KOPT-K1 (cell line): ENCODE measurements at regions not wholly inside any gene's neighbourhood (a gene's known extent, or its start where the extent isn't known, plus 50 kb on each side); places are given as distances from the start of the nearest gene placed in this dataset.
"Not testable (repeated sequence)": the region's sequence is repeated elsewhere in the genome, so short reads cannot be mapped to it uniquely, and the experiment has no call there.

ENCODE experiments used
- H3K27ac ChIP-seq: fragments of 200-600 bp; sonication (generic); 2 replicates; pipeline ENCODE4 v1.5.1; 2016; ENCODE audit warnings: antibody characterized with exemption, mild to moderate bottlenecking, low read depth, low read length; ENCODE audit not compliant: poor library complexity, severe bottlenecking
- H3K36me3 ChIP-seq: fragments of 200-600 bp; sonication (generic); 2 replicates; pipeline ENCODE4 v1.5.1; 2017; ENCODE audit warnings: antibody characterized with exemption, mild to moderate bottlenecking, low read length, moderate library complexity; ENCODE audit not compliant: insufficient read depth
- H3K9me3 ChIP-seq: fragments of 200-600 bp; sonication (generic); 2 replicates; pipeline ENCODE4 v1.5.1; 2017; ENCODE audit warnings: antibody characterized with exemption, low read length, mild to moderate bottlenecking; ENCODE audit not compliant: insufficient read depth, poor library complexity, severe bottlenecking

- Histone ChIP-seq H3K27ac (peak overlapping the region; percentile 80), H3K9me3 (no peaks in the 10 kb centered on the region), H3K36me3 (no peaks in the 10 kb centered on the region)
Observed at GRCh38 chr2:136328207-136328795, 210.4 kb upstream of the CXCR4 start.

GRCh38 chr2:136327162-136327852, 209.4 kb upstream of the CXCR4 start:
- Histone ChIP-seq H3K27ac (peak overlapping the region; percentile 80), H3K36me3 (no peaks in the 10 kb centered on the region), H3K9me3 (no peaks in the 10 kb centered on the region)

DNA sequence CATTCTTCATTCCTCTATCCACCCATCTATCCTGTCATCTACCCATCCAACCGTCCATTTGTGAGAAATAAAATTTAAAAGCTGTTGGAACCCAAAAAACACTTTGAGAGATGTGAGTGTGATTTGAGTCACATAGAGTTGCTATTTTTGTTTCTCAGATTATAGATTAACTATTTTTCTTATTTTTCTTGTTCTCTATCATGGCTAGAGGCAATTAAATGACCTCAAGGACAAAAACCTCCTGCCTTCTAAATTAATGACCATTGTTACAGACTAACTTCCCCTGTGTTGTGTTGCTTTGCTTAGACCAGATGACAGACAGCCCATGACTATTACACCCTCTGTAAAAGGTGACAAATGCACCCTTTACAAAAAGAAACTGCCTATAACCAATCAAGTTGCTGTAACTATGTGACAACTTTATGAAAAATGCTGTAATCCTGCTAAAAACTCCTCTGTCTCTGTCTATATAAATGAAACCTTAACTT, 207.9 kb upstream of the CXCR4 start:
- H3K27ac ChIP-seq = peak overlapping the region; percentile 2
- no peaks in the 10 kb centered on the region for H3K36me3 ChIP-seq

GRCh38 chr2:136324966-136325365, 207.0 kb upstream of the CXCR4 start:
- H3K27ac ChIP-seq = peak overlapping the region; percentile 68
- no peaks in the 10 kb centered on the region for H3K9me3 ChIP-seq
- H3K36me3 ChIP-seq = no peaks in the 10 kb centered on the region

More for the DNA sequence above, 207.9 kb upstream of the CXCR4 start:
- no peaks in the 10 kb centered on the region for H3K9me3 ChIP-seq

DNA sequence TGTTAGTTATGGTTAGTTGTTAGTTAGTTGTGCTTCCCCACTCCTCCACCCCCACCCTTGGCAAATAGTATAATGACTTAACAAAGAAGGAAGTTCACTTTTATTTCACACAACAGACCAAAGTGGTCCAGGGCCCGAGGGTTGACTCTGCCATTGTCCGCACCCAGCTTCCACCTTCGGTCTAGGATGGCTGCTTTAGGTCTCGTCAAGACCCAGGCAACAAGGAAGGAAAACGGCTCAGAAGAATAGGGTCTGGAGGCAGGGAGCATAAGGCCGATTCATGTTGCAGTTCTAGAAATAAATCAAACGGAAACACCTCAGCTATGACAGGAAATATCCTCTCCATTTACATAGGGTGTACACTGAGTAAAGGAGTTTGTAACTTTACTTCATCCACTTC, 206.0 kb upstream of the CXCR4 start:
- H3K9me3 ChIP-seq = no peaks in the 10 kb centered on the region

DNA sequence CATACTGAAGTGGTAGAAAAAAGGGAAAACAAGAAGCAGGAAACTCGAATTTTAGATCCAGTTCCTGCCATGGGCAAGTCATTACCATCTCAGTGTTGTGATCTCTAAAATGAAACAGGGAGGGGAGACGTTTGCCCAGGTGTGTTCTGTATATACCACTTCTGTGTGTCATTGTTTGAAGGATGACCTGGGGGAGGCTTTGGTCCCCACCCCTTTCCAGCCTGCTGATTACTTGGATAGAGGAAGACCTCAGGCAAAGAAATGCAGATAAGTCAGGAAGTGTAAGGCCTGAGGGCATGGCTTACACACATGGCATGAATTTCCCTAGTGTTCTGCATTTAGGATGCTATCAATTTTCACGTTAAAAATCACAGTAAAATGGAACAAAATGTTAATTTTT, 205.2 kb upstream of the CXCR4 start:
- Histone ChIP-seq H3K27ac (peak overlapping the region; percentile 68), H3K9me3 (no peaks in the 10 kb centered on the region), H3K36me3 (no peaks in the 10 kb centered on the region)

More for the DNA sequence above, 206.0 kb upstream of the CXCR4 start:
- H3K36me3 ChIP-seq = no peaks in the 10 kb centered on the region
- peak overlapping the region; percentile 68 for H3K27ac ChIP-seq

DNA sequence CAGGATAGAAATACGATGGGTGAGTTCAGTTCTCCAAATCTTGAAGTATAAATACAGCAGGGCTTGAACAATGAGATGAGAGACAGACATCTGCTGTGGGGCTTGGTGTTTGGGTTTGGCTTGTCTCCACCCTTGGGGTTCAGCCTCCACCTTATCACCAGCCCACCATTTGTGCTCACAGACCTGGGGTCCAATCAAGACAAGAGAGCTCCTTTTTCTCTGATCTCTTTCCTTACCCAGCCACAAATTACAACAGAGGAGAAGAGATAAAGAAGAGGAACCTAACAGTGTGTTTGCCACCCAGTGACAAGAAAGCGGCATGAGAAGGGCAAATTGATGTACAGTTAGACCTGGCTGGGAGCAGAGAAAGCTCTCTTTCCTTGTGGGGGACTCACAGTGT, 204.5 kb upstream of the CXCR4 start:
- no peaks in the 10 kb centered on the region for H3K36me3 ChIP-seq
- H3K9me3 ChIP-seq = no peaks in the 10 kb centered on the region
- peak overlapping the region; percentile 68 for H3K27ac ChIP-seq

GRCh38 chr2:136319651-136320050, 201.7 kb upstream of the CXCR4 start:
- no peaks in the 10 kb centered on the region for H3K36me3 ChIP-seq
- peak overlapping the region; percentile 58 for H3K27ac ChIP-seq
- H3K9me3 ChIP-seq = no peaks in the 10 kb centered on the region

DNA sequence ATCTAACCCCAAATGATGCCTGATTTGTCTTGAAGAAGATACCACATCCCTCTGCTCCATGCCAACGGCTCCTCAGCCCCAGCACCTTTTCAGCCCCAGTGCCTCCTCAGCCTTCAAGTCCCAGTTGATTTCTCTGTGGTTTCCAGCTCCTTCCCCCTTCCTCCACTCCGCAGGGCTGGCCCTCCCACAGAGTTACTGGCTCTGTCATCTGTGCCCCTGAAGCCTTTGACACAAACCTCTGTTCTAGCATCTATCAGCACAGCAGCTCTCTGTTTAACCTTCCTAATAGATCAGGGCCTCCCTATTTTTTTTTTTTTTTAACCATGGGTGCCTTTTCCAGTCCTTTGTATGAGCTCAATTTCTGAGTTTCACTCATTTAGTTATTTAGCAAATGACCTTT, 201.3 kb upstream of the CXCR4 start:
- Histone ChIP-seq H3K9me3 (no peaks in the 10 kb centered on the region), H3K36me3 (no peaks in the 10 kb centered on the region), H3K27ac (peak overlapping the region; percentile 58)

GRCh38 chr2:136314240-136314639, 196.3 kb upstream of the CXCR4 start:
- Histone ChIP-seq H3K9me3 (no peaks in the 10 kb centered on the region), H3K27ac (no peak overlapping the region), H3K36me3 (no peaks in the 10 kb centered on the region)

- not testable (repeated sequence) for H3K36me3 ChIP-seq, H3K27ac ChIP-seq, H3K9me3 ChIP-seq
Observed at GRCh38 chr2:136312568-136312967, 194.6 kb upstream of the CXCR4 start.

DNA sequence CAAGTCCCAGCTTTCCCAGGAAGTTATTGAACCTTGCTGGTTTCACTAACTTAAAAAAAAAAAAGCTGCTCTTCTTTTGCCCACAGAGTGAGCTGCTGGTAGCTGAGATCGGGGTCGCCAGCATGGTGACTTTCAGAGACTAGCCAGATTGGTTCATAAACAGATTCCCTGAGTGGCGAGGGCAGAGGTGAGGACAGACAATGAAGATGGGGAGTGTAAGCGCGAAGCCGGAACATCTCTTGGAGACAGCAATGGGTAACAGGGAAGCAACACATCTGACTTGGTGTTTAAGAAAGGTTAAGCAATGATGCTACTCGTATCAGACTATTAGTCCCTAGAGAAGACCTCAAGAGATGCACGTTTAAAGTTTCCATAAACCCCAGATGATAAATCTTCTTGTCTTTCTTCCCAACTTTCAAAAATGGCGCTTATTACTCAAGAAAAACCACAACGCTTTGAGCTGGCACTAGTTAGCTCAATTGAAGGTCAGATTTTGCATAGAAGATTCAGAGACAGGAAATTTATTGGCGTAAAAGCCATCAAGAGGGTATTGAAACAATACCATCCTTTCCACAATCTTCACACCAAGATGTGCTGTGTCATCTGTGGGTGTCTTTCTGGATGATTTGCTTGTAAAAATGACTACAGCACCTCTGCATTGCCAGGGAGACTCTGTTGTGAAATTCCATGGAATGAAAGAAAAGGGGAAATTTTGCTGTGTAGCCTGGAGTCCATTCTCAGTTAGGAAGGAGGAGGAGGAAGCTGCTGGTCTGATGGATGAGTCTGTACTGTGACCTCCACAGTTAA, 193.1 kb upstream of the CXCR4 start:
- Histone ChIP-seq H3K27ac (no peak overlapping the region), H3K9me3 (no peaks in the 10 kb centered on the region), H3K36me3 (no peaks in the 10 kb centered on the region)

GRCh38 chr2:136310005-136310495, 192.1 kb upstream of the CXCR4 start:
- Histone ChIP-seq H3K36me3 (no peaks in the 10 kb centered on the region), H3K27ac (no peak overlapping the region), H3K9me3 (no peaks in the 10 kb centered on the region)

DNA sequence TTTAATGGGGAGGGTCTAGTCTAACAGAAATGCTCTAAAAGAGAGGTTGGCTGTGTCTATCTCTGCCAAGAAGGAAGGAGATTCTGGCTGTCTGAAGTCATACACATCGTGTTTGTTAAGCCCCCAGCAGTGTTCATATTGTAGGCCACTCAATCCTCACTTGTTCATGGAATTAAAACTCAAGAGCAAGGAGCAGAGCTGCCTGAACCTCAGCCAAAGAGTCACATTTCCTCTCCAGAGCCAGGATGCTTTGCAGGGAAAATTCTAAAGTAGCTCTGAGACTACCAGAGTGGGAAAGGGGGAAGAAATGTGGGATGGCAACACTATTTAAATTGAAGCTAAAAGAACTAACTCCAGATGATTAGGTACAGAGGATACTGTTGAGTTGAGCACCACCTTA, 190.7 kb upstream of the CXCR4 start:
- H3K27ac ChIP-seq = no peak overlapping the region

GRCh38 chr2:136306836-136307235, 188.9 kb upstream of the CXCR4 start:
- H3K27ac ChIP-seq = no peak overlapping the region
- H3K36me3 ChIP-seq = no peaks in the 10 kb centered on the region
- no peaks in the 10 kb centered on the region for H3K9me3 ChIP-seq

More for the DNA sequence above, 190.7 kb upstream of the CXCR4 start:
- Histone ChIP-seq H3K36me3 (no peaks in the 10 kb centered on the region), H3K9me3 (no peaks in the 10 kb centered on the region)
